Left ventricle myocardium superior (tissue), 1 donor: ENCODE measurements at regions not wholly inside any gene's neighbourhood (a gene's known extent, or its start where the extent isn't known, plus 50 kb on each side); places are given as distances from the start of the nearest gene placed in this dataset.
"Not testable (repeated sequence)": the region's sequence is repeated elsewhere in the genome, so short reads cannot be mapped to it uniquely, and the experiment has no call there.

Experiments used
- ATAC-seq: fragments of 200-7000 bp; cut with Tn5 transposase; one replicate; pipeline ENCODE4 v1.9.1; 2020; ENCODE audit warnings: mild to moderate bottlenecking, moderate library complexity
- DNase-seq: peaks from one replicate; pipeline ENCODE4 v3.0.0-alpha.2; 2020
- intact Hi-C: fragments of 100-400 bp; cut with micrococcal nuclease; formaldehyde crosslinking; loops from one replicate; pipeline ENCODE4 v1.11.0; 2022
- donor health status: DM: no; HTN: yes; CAD: no; lungs with severe emphysema.

- ATAC-seq, DNase-seq, intact Hi-C loops: not testable (repeated sequence)
These were observed 61.3 kb downstream of the SYF2 start for GRCh38 chr1:25171013-25171412.

- ATAC-seq = no peak
- intact Hi-C loops = no loop called here
- no peak for DNase-seq
These were observed 61.9 kb downstream of the SYF2 start for GRCh38 chr1:25170439-25170838.

GRCh38 chr1:25169610-25170009 is 62.7 kb downstream of the SYF2 start:
- ATAC-seq (no peak), DNase-seq (no peak)
- intact Hi-C loops = no loop called here

GRCh38 chr1:25169168-25169567 is 63.1 kb downstream of the SYF2 start:
- DNase-seq (no peak), ATAC-seq (no peak)
- intact Hi-C loops = no loop called here

GRCh38 chr1:25168193-25169071 is 63.9 kb downstream of the SYF2 start:
- no peak for DNase-seq
- ATAC-seq = no peak
- intact Hi-C loops = no loop called here

GRCh38 chr1:25167269-25168192 is 64.8 kb downstream of the SYF2 start:
- ATAC-seq = no peak
- intact Hi-C loops = no loop called here
- no peak for DNase-seq

- no peak for ATAC-seq
- DNase-seq = no peak
- intact Hi-C loops = no loop called here
These were observed 65.5 kb downstream of the SYF2 start for GRCh38 chr1:25166847-25167246.

GRCh38 chr1:25163986-25164385 is 68.3 kb downstream of the SYF2 start:
- DNase-seq = no peak
- intact Hi-C loops = no loop called here
- no peak for ATAC-seq

- intact Hi-C loops = no loop called here
- no peak for DNase-seq
- ATAC-seq = no peak
These were observed 70.3 kb downstream of the SYF2 start for GRCh38 chr1:25161981-25162380.

DNA sequence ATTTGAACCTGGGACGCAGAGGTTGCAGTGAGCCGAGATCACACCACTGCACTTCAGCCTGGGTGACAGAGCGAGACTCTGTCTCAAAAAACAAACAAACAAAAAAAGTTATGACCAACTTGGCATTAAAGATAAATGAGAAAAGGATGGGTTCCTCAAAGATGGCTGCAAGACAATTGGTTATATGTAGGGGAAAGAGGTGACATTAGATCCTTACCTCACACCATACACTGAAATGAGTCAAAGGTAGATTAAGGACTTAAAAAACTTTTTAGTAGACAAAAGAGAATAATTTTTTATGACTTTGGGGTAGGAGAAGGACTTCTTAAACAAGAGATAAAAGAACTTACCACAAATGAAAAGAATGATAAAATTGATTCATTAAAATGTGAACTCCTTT is 74.5 kb downstream of the SYF2 start:
- no peak for ATAC-seq
- no peak for DNase-seq
- intact Hi-C loops = no loop called here

GRCh38 chr1:25150985-25151495 is 81.3 kb downstream of the SYF2 start:
- intact Hi-C loops = no loop called here
- no peak for ATAC-seq
- DNase-seq = no peak

DNA sequence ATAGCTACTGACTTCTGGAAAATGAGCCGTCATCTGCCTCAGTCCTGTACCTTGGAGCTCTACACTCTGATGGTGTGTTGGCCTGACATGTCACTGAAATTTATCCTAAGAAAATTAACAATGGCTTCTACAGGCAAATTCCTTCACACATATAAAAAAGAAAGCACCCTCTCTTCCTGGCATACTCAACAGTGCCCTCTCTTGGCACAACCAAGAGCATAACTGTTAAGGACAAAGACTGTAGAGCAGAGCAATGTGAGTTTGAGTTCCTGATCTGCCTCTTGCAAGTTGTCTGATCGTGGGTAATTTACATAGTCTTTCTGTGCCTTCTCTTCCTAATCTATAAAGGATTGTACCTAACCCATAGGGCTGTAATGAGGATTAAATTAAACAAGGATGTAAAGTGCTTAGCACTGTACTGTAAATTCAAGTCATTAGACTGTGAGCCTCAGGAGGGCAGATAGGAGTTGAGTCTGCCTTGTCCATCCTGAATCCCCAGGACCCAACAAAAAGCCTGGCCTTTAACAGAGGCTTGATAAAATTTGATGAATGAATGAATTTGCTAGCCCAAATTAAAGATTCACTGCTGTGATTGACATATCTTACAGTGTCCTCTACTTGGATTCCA is 83.5 kb downstream of the SYF2 start:
- DNase-seq (no peak), ATAC-seq (peak; percentile 25)
- intact Hi-C loops = no loop called here

DNA sequence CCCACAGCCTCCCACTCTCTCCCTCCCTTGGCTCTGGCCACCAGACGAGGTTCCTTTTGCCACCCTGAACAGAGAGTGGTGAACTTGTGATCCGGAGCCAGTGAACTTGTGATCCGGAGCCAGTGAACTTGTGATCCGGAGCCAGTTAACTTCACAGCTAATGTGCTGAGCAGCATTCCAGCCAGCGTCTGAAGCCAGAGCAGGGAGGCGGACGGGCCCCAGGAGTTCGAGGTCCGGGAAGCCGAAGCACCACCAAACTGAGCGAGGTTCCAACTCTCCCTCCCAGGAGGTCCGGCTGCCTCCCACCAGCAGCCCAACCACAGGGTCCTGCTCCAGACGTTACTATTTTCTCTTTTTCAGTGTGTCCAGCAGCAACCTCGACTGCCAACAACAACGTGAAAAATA is 85.8 kb downstream of the SYF2 start:
- DNase-seq (no peak), ATAC-seq (no peak)
- intact Hi-C loops = no loop called here

- intact Hi-C loops = no loop called here
- no peak for DNase-seq
- ATAC-seq = no peak
These were observed 86.4 kb downstream of the SYF2 start for GRCh38 chr1:25145775-25146393.

- ATAC-seq (no peak), DNase-seq (no peak)
- intact Hi-C loops = no loop called here
These were observed 92.1 kb downstream of the SYF2 start for GRCh38 chr1:25140073-25140797.

- ATAC-seq = no peak
- intact Hi-C loops = no loop called here
These were observed 94.5 kb downstream of the SYF2 start for GRCh38 chr1:25137521-25138395.

GRCh38 chr1:25137106-25137505 is 95.2 kb downstream of the SYF2 start:
- no peak for ATAC-seq
- DNase-seq = no peak
- intact Hi-C loops = no loop called here

More at GRCh38 chr1:25137521-25138395, 94.5 kb downstream of the SYF2 start:
- DNase-seq = no peak

GRCh38 chr1:25135909-25136308 is 96.4 kb downstream of the SYF2 start:
- no peak for DNase-seq
- no peak for ATAC-seq
- intact Hi-C loops = no loop called here
